ENCODE measurements at regions not wholly inside any gene's neighbourhood (a gene's known extent, or its start where the extent isn't known, plus 50 kb on each side); places are given as distances from the start of the nearest gene placed in this dataset.

DNA sequence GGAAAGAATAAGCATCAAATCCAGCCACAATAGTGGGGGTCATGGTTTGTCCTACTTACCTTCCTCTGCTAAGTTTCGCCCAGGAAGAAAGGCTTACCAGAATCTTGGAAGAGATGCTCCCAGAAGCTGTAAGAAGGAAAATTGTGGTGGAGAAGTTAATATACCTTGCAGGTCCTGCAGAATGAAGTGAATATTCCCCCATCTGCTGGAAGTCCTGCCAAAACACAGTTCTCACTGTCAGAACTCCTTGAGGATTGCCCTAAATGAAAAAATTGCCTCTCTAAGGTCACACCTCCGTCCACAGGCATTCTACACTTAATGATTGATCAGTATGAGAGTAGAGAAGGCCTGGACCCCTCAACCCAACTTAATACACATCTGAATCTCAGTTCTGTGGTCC, 78.4 kb upstream of the RGS21 start:
- Histone ChIP-seq H4K20me1 (no peaks in the 10 kb centered on the region), H3K4me1 (no peaks in the 10 kb centered on the region), H3K27ac (no peak overlapping the region), H3K27me3 (no peaks in the 10 kb centered on the region), H3K4me3 (no peak overlapping the region), H3K9me3 (replicated peaks in 1 of 11) (peaks cover 0 to 10% (median 4%) of the 10 kb centered on the region in 11 experiments; a peak in 6 of 22 replicates), H3K4me2 (no peak overlapping the region), H3K9ac (no peak overlapping the region), H3K36me3 (no peaks in the 10 kb centered on the region)
- no peak for TF ChIP-seq Cebpa-rat (IDR thresholded peaks at IDR 0.05)

GRCh38 chr1:192243721-192244120, 73.1 kb upstream of the RGS21 start:
- H3K4me2 ChIP-seq, result no peak overlapping the region
- H3K9me3 ChIP-seq (replicated peaks in 1 of 11), result peaks cover 5 to 19% (median 10%) of the 10 kb centered on the region in 11 experiments; a peak in 19 of 22 replicates
- H3K27me3 ChIP-seq, result no peaks in the 10 kb centered on the region
- H3K4me3 ChIP-seq, result no peak overlapping the region
- no peak for TF ChIP-seq Cebpa-rat (IDR thresholded peaks at IDR 0.05)
- no peaks in the 10 kb centered on the region for H4K20me1 ChIP-seq
- H3K9ac ChIP-seq, result no peak overlapping the region
- H3K36me3 ChIP-seq, result no peaks in the 10 kb centered on the region
- no peaks in the 10 kb centered on the region for H3K4me1 ChIP-seq
- H3K27ac ChIP-seq, result no peak overlapping the region

DNA sequence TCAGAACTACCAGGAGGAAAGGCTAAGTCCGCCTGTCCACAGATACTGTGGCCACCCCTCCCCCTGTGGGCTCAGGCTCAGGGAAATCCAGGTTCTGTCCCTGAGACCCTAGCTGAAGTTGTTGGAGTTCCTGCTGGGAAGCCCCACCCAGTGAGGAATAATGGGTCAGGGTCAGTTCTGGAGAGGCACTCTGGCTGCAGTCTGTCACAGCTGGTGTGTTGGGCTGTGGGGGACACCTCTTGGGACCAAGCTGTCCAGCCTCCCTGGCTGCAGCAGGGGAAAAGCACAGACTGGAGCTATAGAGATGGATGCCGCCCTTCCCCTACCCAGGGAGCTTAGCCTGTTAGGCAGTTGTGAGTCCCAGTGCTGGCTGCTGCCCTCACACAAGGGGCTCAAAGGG, 65.1 kb upstream of the RGS21 start:
- Histone ChIP-seq H3K27ac (no peak overlapping the region), H3K27me3 (no peaks in the 10 kb centered on the region), H3K9me3 (replicated peaks in 1 of 11) (peaks cover 0 to 24% (median 0%) of the 10 kb centered on the region in 11 experiments; a peak in 4 of 22 replicates), H3K4me1 (no peaks in the 10 kb centered on the region), H3K9ac (no peak overlapping the region), H3K4me2 (no peak overlapping the region; a peak in 1 of 22 replicates), H3K36me3 (no peaks in the 10 kb centered on the region), H3K4me3 (no peak overlapping the region), H4K20me1 (no peaks in the 10 kb centered on the region)
- no peak for TF ChIP-seq Cebpa-rat (IDR thresholded peaks at IDR 0.05)

DNA sequence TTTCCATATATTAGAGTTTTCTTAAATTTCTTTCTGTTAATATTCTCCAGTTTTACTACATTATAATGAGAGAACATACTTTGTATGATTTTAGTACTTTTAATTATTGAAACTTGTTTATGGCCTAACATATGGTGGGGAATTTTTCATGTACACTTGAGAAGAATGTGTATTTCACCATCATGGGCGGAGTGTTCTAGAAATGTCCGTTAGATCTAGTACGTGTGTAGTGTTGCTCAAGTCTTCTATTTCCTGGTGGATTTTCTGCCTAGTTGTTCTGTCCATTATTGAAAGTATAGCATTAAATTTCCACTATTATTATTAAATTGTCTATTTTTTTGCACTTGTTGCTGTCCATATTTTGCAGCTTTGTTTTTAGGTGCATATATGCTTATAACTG, 64.0 kb upstream of the RGS21 start:
- no peaks in the 10 kb centered on the region for H3K36me3 ChIP-seq
- H3K4me3 ChIP-seq, result no peak overlapping the region
- H4K20me1 ChIP-seq, result no peaks in the 10 kb centered on the region
- peaks cover 0 to 24% (median 0%) of the 10 kb centered on the region in 11 experiments; a peak in 4 of 22 replicates for H3K9me3 ChIP-seq (replicated peaks in 1 of 11)
- H3K27ac ChIP-seq, result no peak overlapping the region
- TF ChIP-seq Cebpa-rat (IDR thresholded peaks at IDR 0.05), result no peak
- H3K4me1 ChIP-seq, result no peaks in the 10 kb centered on the region
- H3K4me2 ChIP-seq, result no peak overlapping the region
- H3K9ac ChIP-seq, result no peak overlapping the region
- no peaks in the 10 kb centered on the region for H3K27me3 ChIP-seq

DNA sequence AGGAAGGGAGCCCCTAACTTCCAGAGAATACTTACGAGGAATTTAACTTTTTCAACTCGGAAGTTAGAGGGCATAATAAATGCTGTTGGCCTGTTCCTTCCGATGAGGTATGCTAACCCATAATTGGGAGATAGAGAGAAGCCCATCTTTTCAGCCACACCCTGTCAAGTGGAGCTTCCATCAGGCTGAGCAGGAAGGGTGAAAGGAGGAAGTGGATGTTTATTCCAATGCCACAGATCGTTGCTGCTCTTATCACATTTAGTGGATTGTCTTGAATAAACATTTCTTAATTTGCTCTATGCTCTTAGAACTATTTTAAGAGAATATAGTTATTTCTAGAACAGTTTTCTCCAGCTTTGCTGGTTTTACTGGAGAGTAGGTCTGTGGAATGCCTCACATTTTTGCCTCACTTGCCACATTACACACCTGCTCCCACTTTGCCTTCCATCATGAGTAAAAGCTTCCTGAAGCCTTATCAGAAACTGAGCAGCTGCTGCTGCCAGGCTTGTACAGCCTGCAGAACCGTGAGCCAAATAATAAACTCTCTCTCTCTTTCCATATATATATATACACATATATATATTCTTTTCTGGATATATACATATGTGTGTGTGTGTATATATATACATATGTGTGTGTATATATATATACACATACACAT, 60.0 kb upstream of the RGS21 start:
- H3K4me2 ChIP-seq, result no peak overlapping the region
- TF ChIP-seq Cebpa-rat (IDR thresholded peaks at IDR 0.05), result no peak
- H3K27me3 ChIP-seq, result no peaks in the 10 kb centered on the region
- H3K4me3 ChIP-seq, result no peak overlapping the region
- no peaks in the 10 kb centered on the region for H4K20me1 ChIP-seq
- H3K9me3 ChIP-seq (replicated peaks in 1 of 11), result peaks cover 0 to 22% (median 0%) of the 10 kb centered on the region in 11 experiments; a peak in 4 of 22 replicates
- H3K4me1 ChIP-seq, result no peaks in the 10 kb centered on the region
- H3K9ac ChIP-seq, result no peak overlapping the region
- H3K36me3 ChIP-seq, result no peaks in the 10 kb centered on the region
- no peak overlapping the region for H3K27ac ChIP-seq

- TF ChIP-seq Cebpa-rat (IDR thresholded peaks at IDR 0.05), result no peak
- Histone ChIP-seq H3K4me3 (no peak overlapping the region), H4K20me1 (no peaks in the 10 kb centered on the region), H3K9me3 (replicated peaks in 1 of 11) (no peaks in the 10 kb centered on the region), H3K4me1 (peaks cover 0 to 19% (median 0%) of the 10 kb centered on the region in 10 experiments; a peak in 6 of 20 replicates), H3K9ac (no peak overlapping the region), H3K27ac (no peak overlapping the region), H3K27me3 (no peaks in the 10 kb centered on the region), H3K36me3 (no peaks in the 10 kb centered on the region), H3K4me2 (no peak overlapping the region)
Observed at GRCh38 chr1:192260076-192260475, 56.7 kb upstream of the RGS21 start.

- Histone ChIP-seq H3K27me3 (no peaks in the 10 kb centered on the region), H3K27ac (no peak overlapping the region), H3K9ac (no peak overlapping the region), H3K36me3 (no peaks in the 10 kb centered on the region), H3K4me1 (peaks cover 0 to 21% (median 0%) of the 10 kb centered on the region in 10 experiments; a peak in 6 of 20 replicates), H3K9me3 (replicated peaks in 1 of 11) (no peaks in the 10 kb centered on the region), H4K20me1 (no peaks in the 10 kb centered on the region), H3K4me3 (no peak overlapping the region), H3K4me2 (no peak overlapping the region)
- no peak for TF ChIP-seq Cebpa-rat (IDR thresholded peaks at IDR 0.05)
Observed at GRCh38 chr1:192261476-192261875, 55.3 kb upstream of the RGS21 start.

DNA sequence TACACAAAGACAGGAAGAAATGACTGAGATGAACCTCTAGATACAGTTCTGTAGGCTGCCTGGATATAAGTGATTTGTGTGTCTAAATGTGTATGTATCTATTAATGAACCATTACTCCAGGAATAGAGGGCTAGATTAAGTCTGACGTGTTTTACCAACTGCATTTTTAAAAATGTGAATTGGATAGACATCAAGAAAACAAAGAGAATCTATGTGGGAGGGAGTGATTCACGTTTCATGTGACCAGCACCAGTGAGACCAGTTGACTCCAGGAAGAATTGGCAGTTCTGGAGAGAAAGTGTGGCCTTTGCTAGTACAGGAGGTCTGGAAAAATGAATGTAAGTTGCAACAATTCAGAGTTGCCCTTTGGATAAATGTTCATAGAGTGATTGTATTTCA, 53.4 kb upstream of the RGS21 start:
- Histone ChIP-seq H3K36me3 (no peaks in the 10 kb centered on the region), H3K9me3 (replicated peaks in 1 of 11) (no peaks in the 10 kb centered on the region), H3K9ac (no peak overlapping the region), H3K27me3 (no peaks in the 10 kb centered on the region), H3K27ac (peak overlapping the region in 2 of 11 experiments; percentile 8 to 64; a peak in 4 of 22 replicates), H3K4me3 (no peak overlapping the region), H3K4me1 (peaks cover 0 to 26% (median 0%) of the 10 kb centered on the region in 10 experiments; a peak in 6 of 20 replicates), H4K20me1 (no peaks in the 10 kb centered on the region), H3K4me2 (peak overlapping the region in 2 of 11 experiments; percentile 30 to 49; a peak in 4 of 22 replicates)
- no peak for TF ChIP-seq Cebpa-rat (IDR thresholded peaks at IDR 0.05)

- Histone ChIP-seq H3K27me3 (no peaks in the 10 kb centered on the region), H3K9me3 (replicated peaks in 1 of 11) (no peaks in the 10 kb centered on the region), H3K4me1 (peaks cover 0 to 26% (median 0%) of the 10 kb centered on the region in 10 experiments; a peak in 6 of 20 replicates), H4K20me1 (no peaks in the 10 kb centered on the region), H3K4me2 (no peak overlapping the region), H3K27ac (no peak overlapping the region), H3K9ac (no peak overlapping the region), H3K36me3 (no peaks in the 10 kb centered on the region), H3K4me3 (no peak overlapping the region)
- no peak for TF ChIP-seq Cebpa-rat (IDR thresholded peaks at IDR 0.05)
Observed at GRCh38 chr1:192265516-192266173, 51.1 kb upstream of the RGS21 start.

Measured in BLaER1 treated with 17β-estradiol and CSF1 and Interleukin-3, amounts not matched to agents 10 nM and 100 nM (cell line).